ENCODE measurements at regions not wholly inside any gene's neighbourhood (a gene's known extent, or its start where the extent isn't known, plus 50 kb on each side); places are given as distances from the start of the nearest gene placed in this dataset.

- Histone ChIP-seq H2AFZ (ENCODE audit: low read length) (no peak overlapping the region), H3K36me3 (ENCODE audit: low read depth, low read length) (no peaks in the 10 kb centered on the region), H3K4me3 (ENCODE audit: low read length) (no peak overlapping the region), H3K9me2 (replicated peaks; ENCODE audit: low read length) (no peaks in the 10 kb centered on the region), H3K27me3 (ENCODE audit: low read length) (no peaks in the 10 kb centered on the region), H3K9ac (ENCODE audit: low read length) (no peak overlapping the region), H4K20me1 (ENCODE audit: low read length) (no peaks in the 10 kb centered on the region), H3F3A (ENCODE audit: low read length, unreplicated experiment) (no peaks in the 10 kb centered on the region), H3K4me2 (ENCODE audit: low read length) (no peak overlapping the region), H3K27ac (ENCODE audit: low read length) (no peak overlapping the region), H3K4me1 (ENCODE audit: insufficient read depth, low read length) (no peaks in the 10 kb centered on the region), H3K79me2 (ENCODE audit: low read length) (no peaks in the 10 kb centered on the region), H3K9me3 (ENCODE audit: low read length) (no peaks in the 10 kb centered on the region)
- ATAC-seq (no peak), DNase-seq (no peak)
- ChIA-PET POLR2A (ENCODE audit: unreplicated experiment) (no interaction called here), CTCF (no interaction called here)
- intact Hi-C loops (cut with micrococcal nuclease) = no loop called here
- BruUV-seq (replicated peaks) = no TSS peak
- TF ChIP-seq CTCF (conservative IDR thresholded peaks at IDR 0.05; ENCODE audit: low read depth, low read length) (no peak), EZH2 (IDR thresholded peaks at IDR 0.05; ENCODE audit: low read length, unreplicated experiment) (no peak), EZH2phosphoT487 (IDR thresholded peaks at IDR 0.05; ENCODE audit: borderline replicate concordance, low read length) (no peak)
These were observed 738.2 kb downstream of the ARAP2 start for GRCh38 chr4:35506161-35506560.

DNA sequence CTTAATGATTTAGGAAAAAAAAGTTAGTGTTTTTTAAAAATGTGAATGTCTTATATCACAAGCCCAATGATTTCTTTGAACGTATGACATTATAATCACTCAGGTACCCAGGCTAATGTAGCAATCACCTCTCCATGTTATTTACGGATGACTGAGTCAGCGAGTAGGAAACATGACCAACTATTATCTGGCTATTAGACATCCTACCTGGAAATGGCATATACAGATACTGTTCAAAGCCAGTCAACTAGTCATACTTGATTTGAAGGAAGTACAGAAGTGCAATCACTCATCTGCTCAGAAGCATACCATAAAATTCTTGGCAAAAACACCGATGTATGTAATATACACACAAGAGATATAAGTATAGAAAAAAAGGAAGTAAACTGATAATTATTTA, 732.5 kb downstream of the ARAP2 start:
- ATAC-seq (peak; percentile 64), DNase-seq (peak; percentile 43)
- Histone ChIP-seq H2AFZ (ENCODE audit: low read length) (no peak overlapping the region), H4K20me1 (ENCODE audit: low read length) (no peaks in the 10 kb centered on the region), H3K27ac (ENCODE audit: low read length) (no peak overlapping the region), H3F3A (ENCODE audit: low read length, unreplicated experiment) (no peaks in the 10 kb centered on the region), H3K27me3 (ENCODE audit: low read length) (no peaks in the 10 kb centered on the region), H3K36me3 (ENCODE audit: low read depth, low read length) (no peaks in the 10 kb centered on the region), H3K9me3 (ENCODE audit: low read length) (no peaks in the 10 kb centered on the region), H3K4me1 (ENCODE audit: insufficient read depth, low read length) (no peaks in the 10 kb centered on the region), H3K9ac (ENCODE audit: low read length) (no peak overlapping the region), H3K9me2 (replicated peaks; ENCODE audit: low read length) (no peaks in the 10 kb centered on the region), H3K4me2 (ENCODE audit: low read length) (no peak overlapping the region), H3K4me3 (ENCODE audit: low read length) (no peak overlapping the region), H3K79me2 (ENCODE audit: low read length) (no peaks in the 10 kb centered on the region)
- BruUV-seq (replicated peaks) = no TSS peak
- CTCF ChIA-PET = no interaction called here
- POLR2A ChIA-PET (ENCODE audit: unreplicated experiment) = no interaction called here
- no peak for TF ChIP-seq EZH2 (IDR thresholded peaks at IDR 0.05; ENCODE audit: low read length, unreplicated experiment)
- no peak for TF ChIP-seq CTCF (conservative IDR thresholded peaks at IDR 0.05; ENCODE audit: low read depth, low read length)
- TF ChIP-seq EZH2phosphoT487 (IDR thresholded peaks at IDR 0.05; ENCODE audit: borderline replicate concordance, low read length) = no peak
- intact Hi-C loops (cut with micrococcal nuclease) = no loop called here

- CTCF ChIA-PET = no interaction called here
- no peak overlapping the region for H2AFZ ChIP-seq (ENCODE audit: low read length)
- H3K36me3 ChIP-seq (ENCODE audit: low read depth, low read length) = no peaks in the 10 kb centered on the region
- no TSS peak for BruUV-seq (replicated peaks)
- H3K4me1 ChIP-seq (ENCODE audit: insufficient read depth, low read length) = no peaks in the 10 kb centered on the region
- ATAC-seq (peak; percentile 53), DNase-seq (peak; percentile 34)
- no peaks in the 10 kb centered on the region for H3K27me3 ChIP-seq (ENCODE audit: low read length)
- H3K9me3 ChIP-seq (ENCODE audit: low read length) = no peaks in the 10 kb centered on the region
- no peak overlapping the region for H3K9ac ChIP-seq (ENCODE audit: low read length)
- H3K9me2 ChIP-seq (replicated peaks; ENCODE audit: low read length) = no peaks in the 10 kb centered on the region
- H4K20me1 ChIP-seq (ENCODE audit: low read length) = no peaks in the 10 kb centered on the region
- intact Hi-C loops (cut with micrococcal nuclease) = no loop called here
- POLR2A ChIA-PET (ENCODE audit: unreplicated experiment) = no interaction called here
- no peak overlapping the region for H3K4me2 ChIP-seq (ENCODE audit: low read length)
- H3K27ac ChIP-seq (ENCODE audit: low read length) = no peak overlapping the region
- H3K79me2 ChIP-seq (ENCODE audit: low read length) = no peaks in the 10 kb centered on the region
- no peak overlapping the region for H3K4me3 ChIP-seq (ENCODE audit: low read length)
- H3F3A ChIP-seq (ENCODE audit: low read length, unreplicated experiment) = no peaks in the 10 kb centered on the region
- TF ChIP-seq EZH2phosphoT487 (IDR thresholded peaks at IDR 0.05; ENCODE audit: borderline replicate concordance, low read length) (no peak), CTCF (conservative IDR thresholded peaks at IDR 0.05; ENCODE audit: low read depth, low read length) (no peak), EZH2 (IDR thresholded peaks at IDR 0.05; ENCODE audit: low read length, unreplicated experiment) (no peak)
These were observed 728.2 kb downstream of the ARAP2 start for GRCh38 chr4:35516102-35516501.
